ENCODE measurements at regions not wholly inside any gene's neighbourhood (a gene's known extent, or its start where the extent isn't known, plus 50 kb on each side); places are given as distances from the start of the nearest gene placed in this dataset.

DNA sequence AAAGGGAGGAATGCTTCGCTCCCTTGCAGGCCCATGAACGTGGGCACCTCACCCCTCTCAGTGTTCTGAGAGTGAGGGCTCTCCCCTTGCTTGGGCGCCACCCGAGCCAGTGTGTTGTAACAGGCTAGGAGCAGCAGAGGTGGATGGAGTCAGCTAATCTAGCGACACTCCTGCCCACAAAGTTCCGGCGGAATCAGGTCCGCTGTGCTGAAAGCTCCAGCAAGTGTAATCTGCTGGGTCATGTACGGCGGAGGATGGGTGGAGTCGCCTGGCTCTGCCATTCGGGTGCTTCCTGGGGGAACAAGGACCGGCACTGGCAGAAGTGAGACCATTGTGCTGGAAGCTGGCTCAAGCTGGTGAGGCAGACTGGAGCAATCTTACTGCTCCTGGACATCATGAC, 1310.1 kb downstream of the EPHA7 start:
- TF ChIP-seq, protein P1, sequence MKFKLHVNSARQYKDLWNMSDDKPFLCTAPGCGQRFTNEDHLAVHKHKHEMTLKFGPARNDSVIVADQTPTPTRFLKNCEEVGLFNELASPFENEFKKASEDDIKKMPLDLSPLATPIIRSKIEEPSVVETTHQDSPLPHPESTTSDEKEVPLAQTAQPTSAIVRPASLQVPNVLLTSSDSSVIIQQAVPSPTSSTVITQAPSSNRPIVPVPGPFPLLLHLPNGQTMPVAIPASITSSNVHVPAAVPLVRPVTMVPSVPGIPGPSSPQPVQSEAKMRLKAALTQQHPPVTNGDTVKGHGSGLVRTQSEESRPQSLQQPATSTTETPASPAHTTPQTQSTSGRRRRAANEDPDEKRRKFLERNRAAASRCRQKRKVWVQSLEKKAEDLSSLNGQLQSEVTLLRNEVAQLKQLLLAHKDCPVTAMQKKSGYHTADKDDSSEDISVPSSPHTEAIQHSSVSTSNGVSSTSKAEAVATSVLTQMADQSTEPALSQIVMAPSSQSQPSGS (IDR thresholded peaks at IDR 0.05; ENCODE audit: low read length), result no peak
- TF ChIP-seq, protein P2, sequence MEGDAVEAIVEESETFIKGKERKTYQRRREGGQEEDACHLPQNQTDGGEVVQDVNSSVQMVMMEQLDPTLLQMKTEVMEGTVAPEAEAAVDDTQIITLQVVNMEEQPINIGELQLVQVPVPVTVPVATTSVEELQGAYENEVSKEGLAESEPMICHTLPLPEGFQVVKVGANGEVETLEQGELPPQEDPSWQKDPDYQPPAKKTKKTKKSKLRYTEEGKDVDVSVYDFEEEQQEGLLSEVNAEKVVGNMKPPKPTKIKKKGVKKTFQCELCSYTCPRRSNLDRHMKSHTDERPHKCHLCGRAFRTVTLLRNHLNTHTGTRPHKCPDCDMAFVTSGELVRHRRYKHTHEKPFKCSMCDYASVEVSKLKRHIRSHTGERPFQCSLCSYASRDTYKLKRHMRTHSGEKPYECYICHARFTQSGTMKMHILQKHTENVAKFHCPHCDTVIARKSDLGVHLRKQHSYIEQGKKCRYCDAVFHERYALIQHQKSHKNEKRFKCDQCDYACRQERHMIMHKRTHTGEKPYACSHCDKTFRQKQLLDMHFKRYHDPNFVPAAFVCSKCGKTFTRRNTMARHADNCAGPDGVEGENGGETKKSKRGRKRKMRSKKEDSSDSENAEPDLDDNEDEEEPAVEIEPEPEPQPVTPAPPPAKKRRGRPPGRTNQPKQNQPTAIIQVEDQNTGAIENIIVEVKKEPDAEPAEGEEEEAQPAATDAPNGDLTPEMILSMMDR (IDR thresholded peaks at IDR 0.05 in 2 of 3, conservative IDR thresholded peaks at IDR 0.05 in 1 of 3; ENCODE audit: control insufficient read depth in 2 of 3, extremely low read depth in 1 of 3, insufficient read depth in 1 of 3, low read depth in 3 of 3, low read length in 3 of 3), result no peak
- TF ChIP-seq EGR1 (IDR thresholded peaks at IDR 0.05; ENCODE audit: borderline replicate concordance in 1 of 2, low read depth in 2 of 2, low read length in 2 of 2) (no peak), SREBF2 (IDR thresholded peaks at IDR 0.05; ENCODE audit: low read length) (no peak), POLR2A (IDR thresholded peaks at IDR 0.05; ENCODE audit: low read depth, low read length) (no peak), SUZ12 (IDR thresholded peaks at IDR 0.05; ENCODE audit: unreplicated experiment) (no peak)
- TF ChIP-seq, protein P3, sequence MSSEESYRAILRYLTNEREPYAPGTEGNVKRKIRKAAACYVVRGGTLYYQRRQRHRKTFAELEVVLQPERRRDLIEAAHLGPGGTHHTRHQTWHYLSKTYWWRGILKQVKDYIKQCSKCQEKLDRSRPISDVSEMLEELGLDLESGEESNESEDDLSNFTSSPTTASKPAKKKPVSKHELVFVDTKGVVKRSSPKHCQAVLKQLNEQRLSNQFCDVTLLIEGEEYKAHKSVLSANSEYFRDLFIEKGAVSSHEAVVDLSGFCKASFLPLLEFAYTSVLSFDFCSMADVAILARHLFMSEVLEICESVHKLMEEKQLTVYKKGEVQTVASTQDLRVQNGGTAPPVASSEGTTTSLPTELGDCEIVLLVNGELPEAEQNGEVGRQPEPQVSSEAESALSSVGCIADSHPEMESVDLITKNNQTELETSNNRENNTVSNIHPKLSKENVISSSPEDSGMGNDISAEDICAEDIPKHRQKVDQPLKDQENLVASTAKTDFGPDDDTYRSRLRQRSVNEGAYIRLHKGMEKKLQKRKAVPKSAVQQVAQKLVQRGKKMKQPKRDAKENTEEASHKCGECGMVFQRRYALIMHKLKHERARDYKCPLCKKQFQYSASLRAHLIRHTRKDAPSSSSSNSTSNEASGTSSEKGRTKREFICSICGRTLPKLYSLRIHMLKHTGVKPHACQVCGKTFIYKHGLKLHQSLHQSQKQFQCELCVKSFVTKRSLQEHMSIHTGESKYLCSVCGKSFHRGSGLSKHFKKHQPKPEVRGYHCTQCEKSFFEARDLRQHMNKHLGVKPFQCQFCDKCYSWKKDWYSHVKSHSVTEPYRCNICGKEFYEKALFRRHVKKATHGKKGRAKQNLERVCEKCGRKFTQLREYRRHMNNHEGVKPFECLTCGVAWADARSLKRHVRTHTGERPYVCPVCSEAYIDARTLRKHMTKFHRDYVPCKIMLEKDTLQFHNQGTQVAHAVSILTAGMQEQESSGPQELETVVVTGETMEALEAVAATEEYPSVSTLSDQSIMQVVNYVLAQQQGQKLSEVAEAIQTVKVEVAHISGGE (CRISPR knock-in tag; IDR thresholded peaks at IDR 0.05), result no peak

Measured in GM12878 (cell line).